ENCODE measurements at regions not wholly inside any gene's neighbourhood (a gene's known extent, or its start where the extent isn't known, plus 50 kb on each side); places are given as distances from the start of the nearest gene placed in this dataset.

GRCh38 chr7:85292908-85293576, 106.2 kb upstream of the SEMA3D start:
- TF ChIP-seq CTCF (IDR thresholded peaks at IDR 0.05) (no peak), BCL3 (IDR thresholded peaks at IDR 0.05) (no peak), JUN (IDR thresholded peaks at IDR 0.05) (no peak), RFX5 (IDR thresholded peaks at IDR 0.05) (no peak), POLR2A (IDR thresholded peaks at IDR 0.05; ENCODE audit: low read length) (no peak), CBX8 (IDR thresholded peaks at IDR 0.05) (no peak), CBX2 (IDR thresholded peaks at IDR 0.05; ENCODE audit: borderline replicate concordance, low read depth) (no peak)

Data from A549 (cell line).